ENCODE measurements at regions not wholly inside any gene's neighbourhood (a gene's known extent, or its start where the extent isn't known, plus 50 kb on each side); places are given as distances from the start of the nearest gene placed in this dataset.
A peak's percentile ranks its signal among the peaks of the same experiment; 100 is the strongest.

GRCh38 chr9:119639287-119639955 is 270.2 kb upstream of the BRINP1 start:
- Histone ChIP-seq H3K18ac (ENCODE audit: low read length) (no peak overlapping the region), H3K9me3 (replicated peaks in 1 of 2; ENCODE audit: control insufficient read depth in 2 of 2, insufficient read depth in 1 of 2, low read depth in 1 of 2, low read length in 2 of 2) (no peaks in the 10 kb centered on the region), H3K4me3 (ENCODE audit: low read length in 2 of 2) (no peak overlapping the region), H3K23ac (ENCODE audit: low read depth, low read length, poor library complexity) (no peak overlapping the region), H3K79me1 (ENCODE audit: low read depth, low read length) (no peaks in the 10 kb centered on the region), H3K27me3 (ENCODE audit: control insufficient read depth in 3 of 3, insufficient read depth in 3 of 3, low read depth in 1 of 3, low read length in 3 of 3) (no peaks in the 10 kb centered on the region), H2AK5ac (ENCODE audit: low read depth, low read length) (no peak overlapping the region), H3K4ac (ENCODE audit: low read length) (no peak overlapping the region), H3K4me1 (ENCODE audit: control insufficient read depth in 2 of 2, insufficient read depth in 1 of 2, low read depth in 1 of 2, low read length in 2 of 2) (no peaks in the 10 kb centered on the region), H2BK12ac (ENCODE audit: low read length) (no peak overlapping the region), H2AFZ (ENCODE audit: low read length) (no peak overlapping the region), H3K4me2 (ENCODE audit: insufficient read depth, low read length, poor library complexity, severe bottlenecking) (no peak overlapping the region), H2BK15ac (ENCODE audit: low read length) (no peak overlapping the region), H2BK120ac (ENCODE audit: low read depth, low read length) (no peak overlapping the region), H3K14ac (ENCODE audit: low read length) (no peak overlapping the region), H2BK5ac (ENCODE audit: low read length) (no peak overlapping the region), H3K27ac (replicated peaks; ENCODE audit: low read length) (no peak overlapping the region), H4K91ac (ENCODE audit: low read depth, low read length, poor library complexity) (no peak overlapping the region), H3K9ac (ENCODE audit: low read depth, low read length, poor library complexity) (no peak overlapping the region), H4K8ac (ENCODE audit: low read depth, low read length) (no peak overlapping the region), H3K36me3 (replicated peaks in 1 of 2; ENCODE audit: control insufficient read depth in 2 of 2, insufficient read depth in 2 of 2, low read length in 2 of 2) (no peaks in the 10 kb centered on the region)
- WGBS, 2 donors (ENCODE audit: extremely low coverage in 2 of 2, insufficient read length in 2 of 2, insufficient replicate concordance in 1 of 2) = no CpG with 5 or more reads among the region's 12 CpGs
- DNase-seq (ENCODE audit: low spot score) = peak; percentile 38

GRCh38 chr9:119634006-119634405 is 264.8 kb upstream of the BRINP1 start:
- Histone ChIP-seq H2BK5ac (ENCODE audit: low read length) (no peak overlapping the region), H4K8ac (ENCODE audit: low read depth, low read length) (no peak overlapping the region), H2BK12ac (ENCODE audit: low read length) (no peak overlapping the region), H3K4me2 (ENCODE audit: insufficient read depth, low read length, poor library complexity, severe bottlenecking) (no peak overlapping the region), H3K27ac (replicated peaks; ENCODE audit: low read length) (no peak overlapping the region), H2BK120ac (ENCODE audit: low read depth, low read length) (no peak overlapping the region), H2AFZ (ENCODE audit: low read length) (no peak overlapping the region), H2BK15ac (ENCODE audit: low read length) (no peak overlapping the region), H3K4me3 (ENCODE audit: low read length in 2 of 2) (no peak overlapping the region), H2AK5ac (ENCODE audit: low read depth, low read length) (no peak overlapping the region), H3K23ac (ENCODE audit: low read depth, low read length, poor library complexity) (no peak overlapping the region), H3K9ac (ENCODE audit: low read depth, low read length, poor library complexity) (no peak overlapping the region), H3K9me3 (replicated peaks in 1 of 2; ENCODE audit: control insufficient read depth in 2 of 2, insufficient read depth in 1 of 2, low read depth in 1 of 2, low read length in 2 of 2) (no peaks in the 10 kb centered on the region), H3K14ac (ENCODE audit: low read length) (no peak overlapping the region), H3K27me3 (ENCODE audit: control insufficient read depth in 3 of 3, insufficient read depth in 3 of 3, low read depth in 1 of 3, low read length in 3 of 3) (no peaks in the 10 kb centered on the region), H3K36me3 (replicated peaks in 1 of 2; ENCODE audit: control insufficient read depth in 2 of 2, insufficient read depth in 2 of 2, low read length in 2 of 2) (no peaks in the 10 kb centered on the region), H3K18ac (ENCODE audit: low read length) (no peak overlapping the region), H4K91ac (ENCODE audit: low read depth, low read length, poor library complexity) (no peak overlapping the region), H3K4me1 (ENCODE audit: control insufficient read depth in 2 of 2, insufficient read depth in 1 of 2, low read depth in 1 of 2, low read length in 2 of 2) (no peaks in the 10 kb centered on the region), H3K79me1 (ENCODE audit: low read depth, low read length) (no peaks in the 10 kb centered on the region), H3K4ac (ENCODE audit: low read length) (no peak overlapping the region)
- no CpG with 5 or more reads among the region's 8 CpGs for WGBS, 2 donors (ENCODE audit: extremely low coverage in 2 of 2, insufficient read length in 2 of 2, insufficient replicate concordance in 1 of 2)
- DNase-seq (ENCODE audit: low spot score) = no peak

- DNase-seq (ENCODE audit: low spot score) = no peak
- no peaks in the 10 kb centered on the region for H3K9me3 ChIP-seq (replicated peaks in 1 of 2; ENCODE audit: control insufficient read depth in 2 of 2, insufficient read depth in 1 of 2, low read depth in 1 of 2, low read length in 2 of 2)
- H3K18ac ChIP-seq (ENCODE audit: low read length) = no peak overlapping the region
- no peaks in the 10 kb centered on the region for H3K4me1 ChIP-seq (ENCODE audit: control insufficient read depth in 2 of 2, insufficient read depth in 1 of 2, low read depth in 1 of 2, low read length in 2 of 2)
- H3K27ac ChIP-seq (replicated peaks; ENCODE audit: low read length) = no peak overlapping the region
- H3K9ac ChIP-seq (ENCODE audit: low read depth, low read length, poor library complexity) = no peak overlapping the region
- H3K4me3 ChIP-seq (ENCODE audit: low read length in 2 of 2) = no peak overlapping the region
- no peaks in the 10 kb centered on the region for H3K36me3 ChIP-seq (replicated peaks in 1 of 2; ENCODE audit: control insufficient read depth in 2 of 2, insufficient read depth in 2 of 2, low read length in 2 of 2)
- no peak overlapping the region for H2AFZ ChIP-seq (ENCODE audit: low read length)
- no peak overlapping the region for H2BK15ac ChIP-seq (ENCODE audit: low read length)
- H2BK12ac ChIP-seq (ENCODE audit: low read length) = no peak overlapping the region
- no peak overlapping the region for H3K4ac ChIP-seq (ENCODE audit: low read length)
- H3K4me2 ChIP-seq (ENCODE audit: insufficient read depth, low read length, poor library complexity, severe bottlenecking) = no peak overlapping the region
- H2BK5ac ChIP-seq (ENCODE audit: low read length) = no peak overlapping the region
- H2AK5ac ChIP-seq (ENCODE audit: low read depth, low read length) = no peak overlapping the region
- no peak overlapping the region for H2BK120ac ChIP-seq (ENCODE audit: low read depth, low read length)
- H3K23ac ChIP-seq (ENCODE audit: low read depth, low read length, poor library complexity) = no peak overlapping the region
- WGBS, 2 donors (ENCODE audit: extremely low coverage in 2 of 2, insufficient read length in 2 of 2, insufficient replicate concordance in 1 of 2) = no CpG with 5 or more reads among the region's 1 CpG
- no peak overlapping the region for H4K91ac ChIP-seq (ENCODE audit: low read depth, low read length, poor library complexity)
- no peaks in the 10 kb centered on the region for H3K79me1 ChIP-seq (ENCODE audit: low read depth, low read length)
- H4K8ac ChIP-seq (ENCODE audit: low read depth, low read length) = no peak overlapping the region
- H3K14ac ChIP-seq (ENCODE audit: low read length) = no peak overlapping the region
- no peaks in the 10 kb centered on the region for H3K27me3 ChIP-seq (ENCODE audit: control insufficient read depth in 3 of 3, insufficient read depth in 3 of 3, low read depth in 1 of 3, low read length in 3 of 3)
Measured at GRCh38 chr9:119611565-119611964, 242.3 kb upstream of the BRINP1 start.

GRCh38 chr9:119609277-119609971 is 240.2 kb upstream of the BRINP1 start:
- Histone ChIP-seq H3K9me3 (replicated peaks in 1 of 2; ENCODE audit: control insufficient read depth in 2 of 2, insufficient read depth in 1 of 2, low read depth in 1 of 2, low read length in 2 of 2) (no peaks in the 10 kb centered on the region), H2BK15ac (ENCODE audit: low read length) (no peak overlapping the region), H3K4ac (ENCODE audit: low read length) (no peak overlapping the region), H2BK12ac (ENCODE audit: low read length) (no peak overlapping the region), H3K79me1 (ENCODE audit: low read depth, low read length) (no peaks in the 10 kb centered on the region), H3K23ac (ENCODE audit: low read depth, low read length, poor library complexity) (no peak overlapping the region), H3K14ac (ENCODE audit: low read length) (no peak overlapping the region), H4K8ac (ENCODE audit: low read depth, low read length) (no peak overlapping the region), H3K18ac (ENCODE audit: low read length) (no peak overlapping the region), H3K9ac (ENCODE audit: low read depth, low read length, poor library complexity) (no peak overlapping the region), H3K36me3 (replicated peaks in 1 of 2; ENCODE audit: control insufficient read depth in 2 of 2, insufficient read depth in 2 of 2, low read length in 2 of 2) (no peaks in the 10 kb centered on the region), H3K4me2 (ENCODE audit: insufficient read depth, low read length, poor library complexity, severe bottlenecking) (no peak overlapping the region), H4K91ac (ENCODE audit: low read depth, low read length, poor library complexity) (no peak overlapping the region), H3K27me3 (ENCODE audit: control insufficient read depth in 3 of 3, insufficient read depth in 3 of 3, low read depth in 1 of 3, low read length in 3 of 3) (no peaks in the 10 kb centered on the region), H3K4me1 (ENCODE audit: control insufficient read depth in 2 of 2, insufficient read depth in 1 of 2, low read depth in 1 of 2, low read length in 2 of 2) (no peaks in the 10 kb centered on the region), H2AFZ (ENCODE audit: low read length) (no peak overlapping the region), H2BK5ac (ENCODE audit: low read length) (no peak overlapping the region), H3K4me3 (ENCODE audit: low read length in 2 of 2) (no peak overlapping the region), H3K27ac (replicated peaks; ENCODE audit: low read length) (no peak overlapping the region), H2AK5ac (ENCODE audit: low read depth, low read length) (no peak overlapping the region), H2BK120ac (ENCODE audit: low read depth, low read length) (no peak overlapping the region)
- no peak for DNase-seq (ENCODE audit: low spot score)
- no CpG with 5 or more reads among the region's 2 CpGs for WGBS, 2 donors (ENCODE audit: extremely low coverage in 2 of 2, insufficient read length in 2 of 2, insufficient replicate concordance in 1 of 2)

Measured in neuronal stem cell (in vitro differentiated cells).